ENCODE measurements at regions not wholly inside any gene's neighbourhood (a gene's known extent, or its start where the extent isn't known, plus 50 kb on each side); places are given as distances from the start of the nearest gene placed in this dataset.

DNA sequence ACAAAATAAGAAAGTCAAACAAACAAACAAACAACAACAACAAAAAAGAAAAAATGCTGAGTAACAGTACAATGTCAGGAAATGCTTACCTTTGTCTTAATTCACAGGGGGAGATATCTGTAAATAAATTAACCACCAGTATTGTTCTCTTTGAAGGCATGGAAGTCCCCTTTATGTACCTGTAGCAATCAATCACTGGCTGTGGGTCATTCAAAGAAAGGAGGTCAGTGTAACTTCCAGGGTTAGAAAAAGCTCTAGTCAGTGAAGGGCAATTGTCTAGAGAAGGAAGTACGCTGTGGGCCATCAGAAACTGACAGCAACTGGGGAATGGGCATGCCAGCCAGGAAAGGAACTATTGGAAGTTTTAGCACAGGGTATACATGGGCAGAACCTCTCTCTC, 121.5 kb upstream of the LUZP2 start:
- TF ChIP-seq, protein P1, sequence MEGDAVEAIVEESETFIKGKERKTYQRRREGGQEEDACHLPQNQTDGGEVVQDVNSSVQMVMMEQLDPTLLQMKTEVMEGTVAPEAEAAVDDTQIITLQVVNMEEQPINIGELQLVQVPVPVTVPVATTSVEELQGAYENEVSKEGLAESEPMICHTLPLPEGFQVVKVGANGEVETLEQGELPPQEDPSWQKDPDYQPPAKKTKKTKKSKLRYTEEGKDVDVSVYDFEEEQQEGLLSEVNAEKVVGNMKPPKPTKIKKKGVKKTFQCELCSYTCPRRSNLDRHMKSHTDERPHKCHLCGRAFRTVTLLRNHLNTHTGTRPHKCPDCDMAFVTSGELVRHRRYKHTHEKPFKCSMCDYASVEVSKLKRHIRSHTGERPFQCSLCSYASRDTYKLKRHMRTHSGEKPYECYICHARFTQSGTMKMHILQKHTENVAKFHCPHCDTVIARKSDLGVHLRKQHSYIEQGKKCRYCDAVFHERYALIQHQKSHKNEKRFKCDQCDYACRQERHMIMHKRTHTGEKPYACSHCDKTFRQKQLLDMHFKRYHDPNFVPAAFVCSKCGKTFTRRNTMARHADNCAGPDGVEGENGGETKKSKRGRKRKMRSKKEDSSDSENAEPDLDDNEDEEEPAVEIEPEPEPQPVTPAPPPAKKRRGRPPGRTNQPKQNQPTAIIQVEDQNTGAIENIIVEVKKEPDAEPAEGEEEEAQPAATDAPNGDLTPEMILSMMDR (conservative IDR thresholded peaks at IDR 0.05) = no peak
- TF ChIP-seq ZFX (IDR thresholded peaks at IDR 0.05) = no peak

Data from C4-2B (cell line).